Psoas muscle (tissue), 7 donors: ENCODE measurements at regions not wholly inside any gene's neighbourhood (a gene's known extent, or its start where the extent isn't known, plus 50 kb on each side); places are given as distances from the start of the nearest gene placed in this dataset.

Experiments used
- ATAC-seq, 4 donors: fragments of 200-7000 bp; cut with Tn5 transposase; one replicate each; pipeline ENCODE4 v1.9.1; 2020; ENCODE audit warnings: moderate library complexity in 3 of 4, mild to moderate bottlenecking in 2 of 4
- DNase-seq, 2 donors: peaks; one replicate each; pipeline ENCODE4 v3.0.0-alpha.2; 2020
- H3K27ac ChIP-seq: fragments of 200-600 bp; one replicate; pipeline ENCODE4 v1.8.0; 2022
- H3K27me3 ChIP-seq, 3 donors: fragments of 200-600 bp in 1 of 3; one replicate each; pipeline versions ENCODE4 v1.6.1 to v1.8.0; 2013 to 2022; ENCODE audit warnings: low read length in 2 of 3, mild to moderate bottlenecking in 2 of 3, moderate library complexity in 1 of 3; ENCODE audit not compliant: insufficient read depth in 3 of 3
- H3K36me3 ChIP-seq, 2 donors: fragments of 200-600 bp in 1 of 2; one replicate each; pipeline versions ENCODE4 v1.6.1 to v1.8.0; 2013 to 2022; ENCODE audit warnings: low read depth in 1 of 2, mild to moderate bottlenecking in 1 of 2, moderate library complexity in 1 of 2; ENCODE audit not compliant: insufficient read depth in 1 of 2
- H3K4me1 ChIP-seq: fragments of 200-600 bp; one replicate; pipeline ENCODE4 v1.8.0; 2022
- H3K4me3 ChIP-seq: fragments of 200-600 bp; one replicate; pipeline ENCODE4 v1.8.0; 2022; ENCODE audit warnings: mild to moderate bottlenecking
- H3K9me3 ChIP-seq: fragments of 200-600 bp; one replicate; pipeline ENCODE4 v1.8.0; 2022
- CTCF ChIP-seq: fragments of 200-600 bp; IDR thresholded peaks from one replicate; pipeline ENCODE4 v1.8.0; 2022; ENCODE audit warnings: antibody characterized with exemption
- WGBS, 3 donors: extraction: QIAGEN DNeasy Blood & Tissue Kit; methylation state at CpG; one replicate each; pipeline versions ENCODE4 v1.1.6 to v1.1.7; 2013; 5-methylcytosine and 5-hydroxymethylcytosine counted together
- intact Hi-C, 2 donors: fragments of 100-400 bp; cut with DNase I; formaldehyde crosslinking; loops; one replicate each; pipeline versions ENCODE4 v1.11.0 to v1.14.2; 2022
- donor health status: healthy with polysubstance abuse.
- donor health status: DM: no; HTN: no; CAD: no; lungs with moderate emphysema.
- donor health status: Bipolar disorder and iron deficiency.
- donor health status: healthy.
- donor health status: DM: yes; HTN: yes; CAD: no.
- donor health status: DM: no; HTN: no; CAD: no.
- donor health status: DM: yes; HTN: yes; CAD: no.

- H3K27ac ChIP-seq = no peak overlapping the region
- ATAC-seq = no peak
- H3K4me3 ChIP-seq = no peak overlapping the region
Measured at GRCh38 chr12:83468988-83469908, 782.5 kb downstream of the TMTC2 start.

GRCh38 chr12:83465632-83466031 lies 778.9 kb downstream of the TMTC2 start:
- ATAC-seq (no peak), DNase-seq (no peak)
- intact Hi-C loops = no loop called here
- H3K27ac ChIP-seq = no peak overlapping the region
- H3K4me1 ChIP-seq = no peaks in the 10 kb centered on the region
- WGBS, 3 donors = 58 to 67% (median 63%) methylated on average over 2 of the region's 2 CpGs
- H3K4me3 ChIP-seq = no peak overlapping the region
- H3K9me3 ChIP-seq = no peaks in the 10 kb centered on the region
- no peaks in the 10 kb centered on the region for H3K36me3 ChIP-seq
- no peaks in the 10 kb centered on the region for H3K27me3 ChIP-seq
- no peak for TF ChIP-seq CTCF

More at GRCh38 chr12:83468988-83469908, 782.5 kb downstream of the TMTC2 start:
- 37 to 43% (median 41%) methylated on average over 5 of the region's 5 CpGs for WGBS, 3 donors
- H3K36me3 ChIP-seq = no peaks in the 10 kb centered on the region
- DNase-seq = no peak
- H3K4me1 ChIP-seq = no peaks in the 10 kb centered on the region
- intact Hi-C loops = no loop called here
- no peaks in the 10 kb centered on the region for H3K27me3 ChIP-seq
- TF ChIP-seq CTCF = no peak
- H3K9me3 ChIP-seq = no peaks in the 10 kb centered on the region

GRCh38 chr12:83462419-83462818 lies 775.7 kb downstream of the TMTC2 start:
- Histone ChIP-seq H3K27me3 (no peaks in the 10 kb centered on the region), H3K27ac (no peak overlapping the region), H3K36me3 (no peaks in the 10 kb centered on the region), H3K4me1 (no peaks in the 10 kb centered on the region), H3K9me3 (no peaks in the 10 kb centered on the region), H3K4me3 (no peak overlapping the region)
- DNase-seq (no peak), ATAC-seq (no peak)
- intact Hi-C loops = no loop called here
- TF ChIP-seq CTCF = no peak

GRCh38 chr12:83461336-83461935 lies 774.7 kb downstream of the TMTC2 start:
- 55 to 57% (median 55%) methylated on average over 3 of the region's 3 CpGs for WGBS, 3 donors
- ATAC-seq (no peak), DNase-seq (no peak)
- Histone ChIP-seq H3K9me3 (no peaks in the 10 kb centered on the region), H3K27ac (no peak overlapping the region), H3K27me3 (no peaks in the 10 kb centered on the region), H3K36me3 (no peaks in the 10 kb centered on the region), H3K4me1 (no peaks in the 10 kb centered on the region), H3K4me3 (no peak overlapping the region)
- TF ChIP-seq CTCF = no peak
- intact Hi-C loops = no loop called here
